ENCODE measurements at regions not wholly inside any gene's neighbourhood (a gene's known extent, or its start where the extent isn't known, plus 50 kb on each side); places are given as distances from the start of the nearest gene placed in this dataset.
"Not testable (repeated sequence)": the region's sequence is repeated elsewhere in the genome, so short reads cannot be mapped to it uniquely, and the experiment has no call there.

DNA sequence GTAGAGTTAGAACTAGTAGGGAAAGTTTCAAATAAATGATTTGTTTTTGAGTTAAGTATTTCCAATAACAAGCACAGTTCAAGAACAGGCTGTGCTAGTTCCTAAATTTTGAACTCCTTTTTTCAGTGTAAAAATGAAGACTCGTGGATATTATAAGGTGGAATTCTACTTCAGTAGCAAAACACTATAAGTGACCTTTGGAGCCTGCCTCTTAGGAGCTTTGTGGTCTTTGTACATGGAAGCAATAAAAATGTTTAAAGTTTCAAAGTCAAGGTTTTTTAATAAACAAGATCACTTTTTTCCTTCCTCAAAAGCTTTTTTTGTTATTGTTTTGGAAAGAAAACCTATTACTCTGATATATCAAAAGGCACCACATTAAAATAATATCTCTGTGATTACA is 292.4 kb upstream of the VWC2 start:
- DNase-seq (ENCODE audit: low spot score), result no peak

DNA sequence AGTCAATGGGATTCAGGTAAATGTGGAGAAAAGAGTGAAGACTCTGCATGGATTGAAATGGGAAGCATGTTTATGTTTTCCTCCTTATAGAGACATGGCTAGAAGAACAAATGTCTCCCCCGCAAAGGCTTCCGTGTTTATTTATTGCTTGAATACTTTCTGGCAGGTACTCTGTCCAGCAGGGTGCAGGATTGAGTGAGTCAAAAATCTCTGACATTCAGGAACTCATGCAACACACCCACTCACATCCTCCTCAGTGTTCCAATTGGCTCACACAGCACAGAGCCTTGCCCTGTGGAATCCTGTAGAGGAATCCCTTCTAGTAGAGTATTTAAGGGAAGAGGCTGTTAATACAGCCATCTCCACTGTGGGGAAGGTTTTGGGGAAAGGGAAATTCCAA is 290.3 kb upstream of the VWC2 start:
- no peak for DNase-seq (ENCODE audit: low spot score)

DNA sequence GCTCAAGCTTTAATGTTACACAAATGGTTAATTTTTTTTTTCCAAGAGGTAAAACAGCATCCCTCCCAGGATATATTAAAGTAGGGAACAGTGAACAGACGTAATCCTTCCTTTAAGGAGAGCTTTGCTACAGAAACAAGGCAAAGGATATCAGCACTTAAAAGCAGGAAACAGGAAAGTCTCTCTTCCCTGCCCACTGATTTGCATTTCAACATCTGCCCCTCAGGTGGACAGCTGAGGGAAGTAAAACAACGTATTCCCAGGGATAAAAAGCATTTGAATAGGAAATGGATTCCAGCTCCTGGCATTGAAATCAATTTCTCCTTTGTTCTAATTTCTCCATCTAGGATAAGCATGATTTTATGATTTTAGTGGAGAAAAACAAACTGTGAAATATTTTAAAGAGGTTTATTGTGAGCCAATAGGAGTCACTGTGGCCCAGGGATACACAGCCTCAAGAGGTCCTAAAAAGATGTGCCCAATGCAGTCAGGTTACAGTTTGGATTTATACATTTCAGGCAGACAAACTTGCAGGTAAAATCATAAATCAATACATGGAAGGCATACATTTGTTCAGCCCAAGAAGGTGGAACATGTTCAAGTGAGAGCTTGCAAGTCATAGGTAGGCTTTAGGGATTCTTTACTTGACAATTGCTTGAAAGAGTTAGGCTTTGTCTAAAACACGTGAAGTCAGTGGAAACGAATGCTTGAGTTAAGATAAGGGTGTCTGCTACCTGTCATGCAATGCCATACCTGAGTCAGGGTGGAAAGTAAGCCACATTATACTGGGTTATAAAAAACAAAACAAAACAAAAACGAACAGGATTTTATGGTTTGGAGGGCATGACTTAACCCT is 286.2 kb upstream of the VWC2 start:
- no peak for DNase-seq (ENCODE audit: low spot score)

DNA sequence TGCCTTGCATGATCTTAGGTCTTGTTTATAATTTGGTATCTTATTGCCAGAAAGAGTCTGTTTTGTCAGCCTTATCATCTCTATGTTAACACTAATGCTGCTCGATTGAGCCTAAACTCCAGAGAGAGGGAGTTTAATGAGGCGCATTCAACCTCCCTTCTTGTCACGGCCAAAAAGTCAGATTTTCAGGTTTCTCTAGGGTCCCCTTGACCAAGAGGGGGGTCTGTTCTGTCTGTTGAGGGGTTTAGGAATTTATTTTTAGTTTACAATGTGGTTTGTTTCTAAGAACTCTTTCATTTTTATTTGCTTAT is 285.7 kb upstream of the VWC2 start:
- no peak for DNase-seq (ENCODE audit: low spot score)

DNA sequence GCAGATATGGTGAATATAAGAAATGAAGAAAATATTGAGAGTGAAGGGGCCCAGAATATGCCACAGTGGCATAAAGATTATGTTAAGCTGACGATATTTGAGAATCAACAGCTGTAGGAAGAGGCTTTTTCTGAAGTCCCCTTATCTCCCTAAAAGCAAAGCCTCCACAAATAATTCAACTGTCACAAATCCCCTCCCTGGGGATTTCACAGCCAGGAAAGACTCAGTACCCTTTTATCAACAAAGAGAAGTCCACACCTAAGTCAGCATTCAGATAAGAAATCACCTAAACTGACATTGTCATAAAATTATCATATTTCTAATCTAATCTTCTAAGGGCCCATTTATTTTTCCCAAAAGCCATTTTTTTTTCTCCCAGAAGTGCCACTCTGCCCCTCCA is 284.9 kb upstream of the VWC2 start:
- no peak for DNase-seq (ENCODE audit: low spot score)

DNA sequence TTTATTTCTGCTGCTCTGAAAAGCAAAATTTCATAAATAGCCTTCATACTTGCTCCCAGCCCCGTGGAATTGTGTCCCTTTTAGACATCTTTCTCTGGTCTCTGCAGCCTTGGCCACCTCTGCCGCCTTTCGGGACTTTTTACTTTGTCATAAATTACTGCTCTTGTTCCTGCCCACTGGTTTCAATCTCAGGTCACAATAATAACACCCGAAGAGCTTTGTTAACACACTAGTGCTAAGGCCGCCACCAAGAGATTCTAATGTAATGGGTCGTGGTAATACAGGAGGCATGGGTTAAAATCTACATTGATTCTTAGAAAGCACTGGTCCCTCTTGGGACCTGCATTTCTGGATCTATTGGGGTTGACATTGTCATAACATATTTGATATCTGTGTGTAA is 276.0 kb upstream of the VWC2 start:
- DNase-seq (ENCODE audit: low spot score), result no peak

DNA sequence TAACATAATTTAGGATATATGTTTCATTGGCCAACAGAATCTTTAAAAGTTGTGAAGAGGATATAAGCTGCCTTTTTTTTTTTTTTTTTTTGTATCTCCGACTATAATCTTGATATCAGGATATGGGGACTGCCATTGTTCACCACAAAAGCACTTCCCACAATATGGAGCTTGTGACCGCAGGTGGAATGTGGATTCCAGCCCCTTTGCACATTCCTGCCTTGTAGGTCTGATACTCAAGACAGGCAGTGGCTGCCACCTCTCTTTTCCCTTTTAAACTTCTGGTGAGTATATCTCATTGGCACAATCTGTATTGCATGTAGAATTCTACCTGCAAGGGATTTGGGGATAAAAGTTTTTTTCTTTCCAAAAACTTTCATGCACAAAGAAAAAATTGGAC is 272.7 kb upstream of the VWC2 start:
- no peak for DNase-seq (ENCODE audit: low spot score)

DNA sequence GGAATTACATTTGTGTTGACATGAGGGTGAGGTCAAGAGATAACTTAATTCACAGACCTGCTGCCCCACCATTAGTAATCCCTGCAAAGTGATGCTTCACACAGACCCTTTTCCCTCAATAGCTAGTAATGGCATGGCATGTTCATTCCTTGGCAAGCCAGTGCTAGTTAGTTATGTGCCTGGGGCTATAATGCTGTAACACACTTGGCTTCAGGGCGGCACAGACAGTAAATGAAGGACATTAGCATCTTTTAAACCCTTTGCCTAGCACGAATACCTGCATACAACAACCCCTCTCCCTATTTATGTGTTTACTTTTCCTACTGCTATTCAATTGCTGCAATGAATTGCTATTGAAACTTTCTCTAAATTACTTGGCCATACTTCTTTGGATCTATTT is 266.2 kb upstream of the VWC2 start:
- not testable (repeated sequence) for DNase-seq (ENCODE audit: low spot score)

DNA sequence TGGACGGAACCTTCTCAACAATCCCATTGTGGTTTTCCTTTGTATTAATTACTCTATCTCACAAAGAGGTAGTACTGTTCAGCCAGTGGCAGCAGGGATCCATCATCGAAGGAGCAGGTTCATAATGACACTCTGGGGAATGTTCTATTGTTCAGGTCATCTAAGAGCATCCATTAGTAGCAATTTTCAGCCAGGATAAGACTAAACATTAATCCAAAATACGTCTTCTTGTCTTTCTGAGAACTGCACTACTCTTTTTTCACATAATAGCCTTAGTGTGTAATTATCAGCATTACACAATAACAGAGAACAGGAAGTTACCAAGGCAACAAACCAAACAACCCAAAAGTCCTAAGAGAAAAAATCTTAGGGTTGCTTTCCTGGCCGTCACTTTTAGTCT is 259.5 kb upstream of the VWC2 start:
- no peak for DNase-seq (ENCODE audit: low spot score)

DNA sequence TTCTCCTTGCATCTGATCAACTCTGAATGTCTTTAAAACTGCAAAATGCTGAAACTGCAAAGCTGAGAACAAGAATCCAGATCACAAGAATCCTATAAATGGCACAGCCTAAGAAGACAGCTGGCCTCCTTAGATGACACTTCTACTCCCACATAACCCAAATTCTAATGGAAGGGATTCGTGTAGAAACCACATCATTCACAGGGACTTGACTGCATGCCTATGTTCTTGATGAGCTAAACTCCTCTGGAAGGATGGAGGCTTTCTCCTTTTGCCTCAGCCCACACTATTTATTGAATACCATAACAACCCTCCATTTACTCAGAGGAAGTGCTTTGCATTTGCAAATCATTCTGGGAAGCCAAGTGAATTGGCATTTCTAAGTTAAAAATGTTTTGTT is 252.5 kb upstream of the VWC2 start:
- DNase-seq (ENCODE audit: low spot score), result no peak

DNA sequence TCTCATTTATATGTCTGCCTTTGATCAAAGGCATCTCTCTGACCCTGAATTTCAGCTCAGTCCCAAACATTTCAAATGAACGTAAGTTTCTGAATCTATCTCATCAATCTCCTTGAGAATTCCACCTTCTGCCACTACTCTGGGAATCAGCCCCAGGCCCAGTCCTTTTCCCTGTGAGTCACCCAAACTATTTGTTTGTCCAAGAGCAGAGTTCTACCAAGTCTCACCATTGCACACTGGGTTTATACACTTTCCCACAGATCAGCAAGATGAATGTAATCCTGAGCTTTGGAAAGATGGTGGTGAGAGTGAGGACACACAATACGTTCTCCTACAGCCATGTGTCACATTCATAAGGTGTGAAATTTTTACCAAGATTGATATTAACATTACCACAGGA is 251.3 kb upstream of the VWC2 start:
- no peak for DNase-seq (ENCODE audit: low spot score)

DNA sequence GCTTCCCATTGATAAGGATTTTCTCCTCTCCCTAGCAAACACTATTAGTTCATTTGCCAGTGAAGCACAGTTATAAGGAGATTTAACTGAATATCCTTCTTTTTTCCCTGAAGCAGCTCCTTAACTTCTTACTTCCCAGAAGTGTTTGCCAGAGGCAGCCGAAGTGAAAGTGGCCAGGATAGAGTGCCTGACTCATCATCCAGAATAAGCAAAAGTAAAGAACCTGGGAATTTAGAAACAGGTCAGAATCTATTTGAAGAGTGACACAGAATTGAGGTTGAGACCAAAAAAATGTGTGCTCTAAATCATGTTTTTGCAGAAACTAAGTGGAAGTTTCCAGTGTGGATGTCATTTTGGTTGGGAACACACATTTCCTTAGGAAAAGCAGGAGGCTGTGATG is 249.6 kb upstream of the VWC2 start:
- no peak for DNase-seq (ENCODE audit: low spot score)

DNA sequence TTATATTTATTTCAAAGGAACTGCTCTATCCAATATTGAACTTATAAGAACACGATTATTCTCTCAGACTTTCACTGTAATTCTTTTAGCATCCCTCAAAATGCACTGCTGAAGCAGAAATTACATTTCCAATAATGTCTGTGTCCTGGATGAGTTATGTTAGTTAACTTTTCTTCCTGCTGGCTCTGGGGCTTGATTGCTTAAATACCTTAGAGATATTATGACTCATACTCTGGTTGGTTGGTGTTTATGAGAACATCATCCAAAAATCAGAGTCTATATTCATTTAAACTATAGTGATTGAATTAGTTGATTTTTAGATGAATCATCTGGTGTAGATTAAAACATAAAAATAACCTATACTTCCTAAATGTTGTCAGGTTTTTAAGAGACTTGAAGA is 246.3 kb upstream of the VWC2 start:
- no peak for DNase-seq (ENCODE audit: low spot score)

DNA sequence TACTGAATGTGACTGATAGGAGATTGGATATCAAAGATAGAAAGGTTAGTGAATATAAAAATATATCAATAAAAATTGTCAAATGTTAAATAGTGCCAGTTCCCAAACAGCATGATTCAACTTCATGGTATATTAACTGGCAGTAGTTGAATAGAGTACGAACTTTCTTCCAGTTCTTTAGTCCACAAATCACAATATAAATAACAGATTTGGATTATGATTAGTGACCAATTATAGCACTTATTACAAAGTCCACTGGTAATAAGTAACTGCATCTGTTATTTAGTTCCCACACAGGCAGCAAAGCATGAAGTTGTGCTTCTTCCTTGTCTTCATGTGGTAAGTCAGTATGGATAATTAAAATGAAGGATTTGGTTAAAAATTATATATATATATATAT is 243.0 kb upstream of the VWC2 start:
- no peak for DNase-seq (ENCODE audit: low spot score)

DNA sequence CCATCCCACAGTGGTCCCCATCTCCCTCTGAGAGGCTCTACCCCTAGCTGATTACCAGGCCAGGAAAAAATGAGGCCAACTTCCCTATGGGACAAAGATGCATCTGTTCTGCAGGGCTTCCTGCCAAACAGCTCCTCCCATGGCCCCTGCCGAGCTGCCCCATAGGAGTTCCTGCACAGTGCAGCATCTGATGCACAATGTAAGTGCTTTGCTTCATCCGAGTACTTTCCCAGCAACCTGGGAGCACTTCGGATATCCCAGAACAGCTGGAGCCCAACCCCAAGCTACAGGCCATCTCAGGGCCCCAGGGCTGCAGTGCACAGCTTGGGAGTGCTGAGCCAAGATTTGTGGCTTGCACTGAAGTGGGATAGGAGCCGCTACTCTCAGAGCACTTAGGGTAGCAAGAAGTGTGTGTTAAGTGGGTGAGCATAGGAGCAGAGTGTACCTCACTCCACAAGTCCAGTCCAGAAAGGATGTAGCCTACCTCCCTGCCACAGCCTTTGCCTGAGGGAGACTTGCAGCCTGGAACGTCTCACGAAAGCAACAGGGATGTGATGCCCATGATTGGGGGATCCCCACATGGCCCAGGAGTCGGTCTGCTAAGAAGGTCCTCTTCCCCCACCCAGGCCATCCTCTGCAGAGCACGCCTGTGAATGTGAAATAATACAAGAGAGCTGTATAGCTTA is 209.6 kb upstream of the VWC2 start:
- no peak for DNase-seq (ENCODE audit: low spot score)

DNA sequence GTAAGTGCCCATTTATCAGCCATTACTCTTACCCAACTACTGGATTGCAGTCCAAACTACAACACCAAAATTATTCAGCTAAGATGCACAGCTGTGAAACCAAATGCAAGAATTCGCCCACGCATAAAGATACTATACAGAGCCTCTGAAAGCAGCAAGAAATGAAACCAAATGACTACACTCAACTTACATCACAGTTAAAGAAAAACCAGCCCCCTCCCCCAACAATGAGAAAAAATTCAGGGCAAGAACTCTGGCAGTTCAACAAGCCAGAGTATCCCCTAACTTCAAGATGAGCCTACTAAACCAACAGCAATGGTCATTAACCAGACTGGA is 209.1 kb upstream of the VWC2 start:
- no peak for DNase-seq (ENCODE audit: low spot score)

DNA sequence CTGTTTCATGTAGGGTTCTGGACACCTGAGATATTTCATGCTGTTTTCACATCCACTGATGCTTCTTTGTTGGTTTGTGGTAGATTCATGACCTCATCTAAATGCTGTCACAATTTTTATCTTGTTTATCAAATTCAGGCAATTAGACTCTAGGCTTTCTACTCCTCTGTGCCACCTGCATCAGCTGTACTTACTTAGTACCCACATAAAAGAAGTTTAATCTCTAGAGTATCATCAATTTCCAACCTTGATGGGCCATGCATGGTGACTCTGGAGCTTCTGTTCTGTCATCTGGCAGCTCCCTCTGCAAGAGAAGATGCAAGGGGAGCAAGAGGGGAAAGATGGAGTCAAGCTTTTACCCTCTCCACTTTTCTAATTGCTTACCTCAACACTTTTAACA is 195.9 kb upstream of the VWC2 start:
- DNase-seq (ENCODE audit: low spot score), result no peak

DNA sequence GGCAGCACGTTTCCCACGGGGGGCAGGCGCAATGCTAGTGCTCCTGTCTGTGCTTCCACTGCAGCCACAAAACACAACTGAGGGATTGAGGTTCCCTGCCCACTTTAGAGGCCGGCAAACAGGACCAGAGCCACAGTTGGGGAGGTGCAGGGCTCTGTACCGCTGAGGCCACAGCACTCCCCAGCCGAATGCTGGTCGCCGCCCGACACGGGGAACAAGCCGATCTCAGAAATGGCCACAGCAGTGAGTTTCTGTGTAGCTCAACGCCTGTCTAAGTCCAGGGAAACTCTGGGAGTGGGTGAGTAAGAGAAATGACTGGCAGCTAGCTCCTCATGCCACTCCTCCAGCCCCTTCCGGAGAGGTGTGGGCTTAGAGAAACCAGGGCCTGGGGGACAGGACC is 194.0 kb upstream of the VWC2 start:
- no peak for DNase-seq (ENCODE audit: low spot score)

DNA sequence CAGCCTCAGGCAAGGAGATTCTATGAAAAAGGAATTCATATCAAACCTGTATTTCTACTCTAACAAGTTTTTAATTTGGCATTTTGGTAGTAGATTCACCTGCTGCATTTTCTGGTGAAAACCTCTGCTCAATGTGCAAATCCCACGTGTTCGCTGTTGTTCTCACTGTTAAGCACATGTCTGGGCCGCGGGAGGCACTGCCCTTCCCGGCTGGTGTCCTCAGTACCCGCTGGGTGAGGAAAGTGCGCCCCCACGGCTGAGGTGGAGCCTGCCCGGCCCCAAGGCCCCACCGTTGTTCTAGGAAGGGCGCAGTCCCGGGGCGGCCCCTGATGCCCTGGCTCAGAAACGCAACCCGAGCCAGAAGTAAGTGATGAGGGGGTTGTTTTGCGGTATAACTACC is 193.4 kb upstream of the VWC2 start:
- peak; percentile 30 for DNase-seq (ENCODE audit: low spot score)

DNA sequence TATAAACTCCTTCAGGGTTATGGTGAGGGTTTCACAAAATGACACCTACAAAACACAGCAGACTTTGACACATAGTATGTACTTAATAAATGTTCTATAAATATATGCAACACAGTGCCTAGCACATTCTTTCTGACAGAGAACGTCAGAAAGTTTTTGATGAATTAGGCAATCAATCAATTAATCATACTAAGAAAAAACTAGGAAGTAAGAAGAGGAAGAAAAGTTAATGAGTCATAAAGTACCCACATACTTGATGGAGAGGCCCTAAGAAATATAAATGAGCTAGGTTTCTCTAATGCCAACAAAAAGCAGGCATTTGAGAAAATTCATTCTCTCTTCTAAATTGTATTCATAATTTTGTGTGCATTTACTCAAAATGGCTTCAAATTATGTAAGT is 192.7 kb upstream of the VWC2 start:
- no peak for DNase-seq (ENCODE audit: low spot score)

DNA sequence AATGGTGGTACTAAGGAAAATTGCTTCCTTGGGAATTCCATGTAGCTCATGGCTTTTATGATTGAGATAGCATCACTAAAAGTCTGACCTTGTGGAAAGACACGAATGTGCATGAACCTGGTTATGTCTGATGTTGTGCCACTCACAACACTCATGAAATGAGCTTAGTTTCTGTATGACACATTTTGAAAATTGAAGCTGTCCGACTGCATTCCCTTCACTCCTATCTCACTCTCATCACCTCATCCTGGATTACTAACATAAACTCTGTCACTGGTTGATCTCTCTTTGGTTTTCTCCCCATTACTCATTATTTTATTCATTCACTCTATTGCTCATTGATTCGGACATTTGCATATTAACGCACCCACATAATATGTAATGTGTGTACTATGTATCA is 190.0 kb upstream of the VWC2 start:
- DNase-seq (ENCODE audit: low spot score), result no peak

DNA sequence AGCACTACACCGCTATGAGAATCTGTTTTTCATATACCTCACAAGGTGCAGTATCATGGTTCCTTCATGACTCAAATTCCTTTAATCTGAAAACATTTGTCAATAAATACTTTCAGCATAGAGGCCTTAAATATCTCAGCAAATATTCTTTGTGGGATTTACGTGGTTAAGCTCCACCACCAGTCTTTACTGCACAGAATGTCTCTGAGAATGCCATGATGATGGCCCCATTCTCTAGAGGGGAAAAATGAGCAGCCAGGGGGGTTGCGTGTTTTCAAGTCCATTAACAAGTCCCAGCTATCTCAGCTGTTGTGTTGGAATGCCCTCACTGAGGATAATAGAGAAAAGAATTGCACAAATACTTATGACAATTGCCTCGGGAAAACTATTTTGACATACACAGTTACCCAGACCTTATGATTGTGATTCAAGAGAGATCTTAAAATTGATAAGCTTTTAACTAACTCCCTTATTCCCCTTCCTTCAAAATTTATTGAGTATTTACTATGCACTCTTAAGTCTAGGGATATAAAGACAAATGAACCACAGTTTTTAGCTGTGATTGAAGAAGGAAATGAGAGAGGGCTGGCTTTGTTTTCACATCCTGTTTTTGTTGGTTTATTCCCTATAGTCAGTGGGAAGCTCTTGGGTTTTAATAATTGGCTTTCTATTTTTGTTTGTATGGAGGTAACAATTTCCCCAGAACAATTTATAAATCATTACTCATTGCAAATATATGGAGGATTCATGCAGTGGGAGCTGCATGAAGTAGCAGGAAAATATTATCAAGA is 176.5 kb upstream of the VWC2 start:
- DNase-seq (ENCODE audit: low spot score), result no peak

DNA sequence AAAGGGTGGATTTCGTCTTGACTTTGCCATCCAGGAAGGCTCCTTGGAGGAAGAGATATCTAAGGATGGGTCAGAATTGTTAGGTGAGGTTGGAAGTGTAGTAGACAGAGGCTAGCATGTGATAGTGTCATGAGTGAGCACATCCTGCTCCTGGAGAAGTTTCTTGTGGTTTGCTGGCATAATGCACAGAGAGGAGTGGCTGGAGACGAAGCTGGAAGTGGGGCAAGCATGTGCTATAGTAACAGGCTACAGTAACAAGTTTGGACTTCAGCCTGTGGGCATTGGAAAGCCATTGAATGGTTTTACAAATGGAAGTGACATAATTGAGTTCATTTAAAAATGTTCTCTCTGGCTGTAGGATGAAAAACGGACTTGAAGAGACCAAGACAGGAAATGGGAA is 175.6 kb upstream of the VWC2 start:
- no peak for DNase-seq (ENCODE audit: low spot score)

Data from D341Med (cell line).